HCT116 (cell line): ENCODE measurements at regions not wholly inside any gene's neighbourhood (a gene's known extent, or its start where the extent isn't known, plus 50 kb on each side); places are given as distances from the start of the nearest gene placed in this dataset.

Source experiments
- ATAC-seq: fragments of 200-7000 bp; cut with Tn5 transposase; 2 replicates; pipeline ENCODE4 v1.9.1; 2020; ENCODE audit warnings: mild to moderate bottlenecking, moderate library complexity
- BruUV-seq: library from RNA; stranded (reverse); fragments of 400-500 nt; replicated peaks from 2 replicates; lab custom pipeline; 2021; lab: Mats Ljungman, UMichigan
- CTCF ChIA-PET: fragments of 300-600 bp; sonication (Branson Sonifier 250); formaldehyde crosslinking; loops from one replicate; lab custom pipeline; 2021; ENCODE audit warnings: antibody characterized with exemption; lab: Charles Lee
- POLR2A ChIA-PET: fragments of 300-600, 350-600 bp; sonication (Branson Sonifier 250); formaldehyde crosslinking; loops from one replicate; lab custom pipeline; 2021; ENCODE audit warnings: antibody characterized with exemption; lab: Charles Lee
- RAD21 ChIA-PET, 2 experiments: fragments of 300-600 bp; sonication (Branson Sonifier 250); formaldehyde crosslinking; loops; one replicate each; lab custom pipeline; 2023; ENCODE audit warnings: low total read pairs in 2 of 2; ENCODE audit not compliant: uncharacterized antibody in 2 of 2, unreplicated experiment in 2 of 2, low non-redundant PET in 1 of 2; lab: Charles Lee
- DNase-seq: peaks from one replicate; pipeline ENCODE4 v3.0.0-alpha.2; 2010; ENCODE audit warnings: low read depth, low spot score
- H2AFZ ChIP-seq: fragments of 200-600 bp; shearing (Covaris generic), sonication (generic); 2 replicates; pipeline ENCODE4 v1.6.1; 2017; ENCODE audit warnings: low read depth, mixed run types, mixed read lengths, antibody characterized with exemption, low read length; ENCODE audit not compliant: poor library complexity, severe bottlenecking
- H3K27ac ChIP-seq: 2 replicates; pipeline ENCODE4 v1.5.1; 2012; ENCODE audit warnings: low read depth, low read length
- H3K27me3 ChIP-seq: fragments of 200-600 bp; sonication (generic); 2 replicates; pipeline ENCODE4 v1.6.1; 2016; ENCODE audit warnings: mixed run types, low read length, mixed read lengths; ENCODE audit not compliant: insufficient read depth
- H3K36me3 ChIP-seq, 2 experiments: fragments of 200-500 bp in 1 of 2; fragments of 200-600 bp in 1 of 2; sonication (Bioruptor generic) in 1 of 2; sonication (generic) in 1 of 2; 2 replicates each; pipeline versions ENCODE4 v1.5.1 to v1.6.1; 2014 to 2016; ENCODE audit warnings: low read length in 2 of 2, inconsistent platforms in 1 of 2, mixed read lengths in 1 of 2, mixed run types in 1 of 2; ENCODE audit not compliant: insufficient read depth in 2 of 2, control insufficient read depth in 1 of 2
- H3K4me1 ChIP-seq, 2 experiments: fragments of 200-600 bp in 1 of 2; sonication (generic) in 1 of 2; 2 replicates each; pipeline versions ENCODE4 v1.5.1 to v1.6.1; 2012 to 2017; ENCODE audit warnings: low read length in 2 of 2, inconsistent platforms in 1 of 2, mild to moderate bottlenecking in 1 of 2, mixed read lengths in 1 of 2, mixed run types in 1 of 2, moderate library complexity in 1 of 2; ENCODE audit not compliant: insufficient read depth in 2 of 2, control insufficient read depth in 1 of 2
- H3K4me2 ChIP-seq: fragments of 200-600 bp; sonication (generic); 2 replicates; pipeline ENCODE4 v1.6.1; 2017; ENCODE audit warnings: mixed run types, low read length, mixed read lengths
- H3K4me3 ChIP-seq, 2 experiments: fragments of 200-600 bp in 1 of 2; sonication (generic) in 1 of 2; replicated peaks in 1 of 2; 2 replicates each; pipeline ENCODE4 v1.5.1; 2011 to 2016; ENCODE audit warnings: low read length in 2 of 2, control low read depth in 1 of 2, low read depth in 1 of 2, mild to moderate bottlenecking in 1 of 2, mixed read lengths in 1 of 2, mixed run types in 1 of 2
- H3K79me2 ChIP-seq: fragments of 200-600 bp; sonication (generic); 2 replicates; pipeline ENCODE4 v1.6.1; 2017; ENCODE audit warnings: mild to moderate bottlenecking, mixed run types, low read length, moderate library complexity, mixed read lengths; ENCODE audit not compliant: insufficient read depth
- H3K9ac ChIP-seq: fragments of 200-600 bp; sonication (generic); 2 replicates; pipeline ENCODE4 v1.6.1; 2016; ENCODE audit warnings: low read length, mixed read lengths
- H3K9me2 ChIP-seq: fragments of 200-600 bp; sonication (generic), shearing (Covaris generic); 2 replicates; pipeline ENCODE4 v1.6.1; 2017; ENCODE audit warnings: mixed run types, mild to moderate bottlenecking, moderate library complexity; ENCODE audit not compliant: insufficient read depth
- H3K9me3 ChIP-seq, 2 experiments: fragments of 200-500 bp in 1 of 2; fragments of 200-600 bp in 1 of 2; sonication (Bioruptor generic) in 1 of 2; sonication (generic) in 1 of 2; 2 replicates each; pipeline ENCODE4 v1.6.1; 2014 to 2017; ENCODE audit warnings: low read length in 2 of 2, mixed read lengths in 2 of 2, inconsistent platforms in 1 of 2, low read depth in 1 of 2, mild to moderate bottlenecking in 1 of 2, mixed run types in 1 of 2, moderate library complexity in 1 of 2; ENCODE audit not compliant: control insufficient read depth in 1 of 2, insufficient read depth in 1 of 2
- H4K20me1 ChIP-seq: fragments of 200-600 bp; sonication (generic), shearing (Covaris generic); 2 replicates; pipeline ENCODE4 v1.6.1; 2017; ENCODE audit warnings: mixed run types, mild to moderate bottlenecking, moderate library complexity; ENCODE audit not compliant: insufficient read depth
- CBX3 ChIP-seq: IDR thresholded peaks from 2 replicates; pipeline ENCODE4 v1.6.1; 2012; ENCODE audit warnings: low read depth
- FOSL1 ChIP-seq: IDR thresholded peaks from 2 replicates; pipeline ENCODE4 v1.6.1; 2012; ENCODE audit warnings: low read depth
- SIN3A ChIP-seq: IDR thresholded peaks from 2 replicates; pipeline ENCODE4 v1.6.1; 2012; ENCODE audit warnings: low read depth
- ZBTB33 ChIP-seq: IDR thresholded peaks from 2 replicates; pipeline ENCODE4 v1.6.1; 2011; ENCODE audit warnings: mild to moderate bottlenecking, low read length, moderate library complexity; ENCODE audit not compliant: insufficient replicate concordance; ENCODE audit errors: extremely low read depth
- ZNF274 ChIP-seq: fragments of 200-500 bp; sonication (Bioruptor generic); IDR thresholded peaks from 2 replicates; pipeline ENCODE4 v1.6.1; 2014; ENCODE audit warnings: mild to moderate bottlenecking, low read depth, low read length, inconsistent platforms
- intact Hi-C: fragments of 100-400 bp; cut with micrococcal nuclease; formaldehyde crosslinking; loops from 2 replicates; pipeline ENCODE4 v1.10.0; 2022
- TF ChIP-seq, protein P1 (sequence below): IDR thresholded peaks from 2 replicates; pipeline ENCODE4 v1.6.1; 2012; ENCODE audit warnings: low read depth

GRCh38 chr10:110432084-110432483, 65.6 kb upstream of the DUSP5 start:
- Histone ChIP-seq H3K4me2 (peak overlapping the region; percentile 42), H2AFZ (peak overlapping the region; percentile 36)
- DNase-seq, result no peak

More at GRCh38 chr10:110432084-110432483, 65.6 kb upstream of the DUSP5 start:
- no peaks in the 10 kb centered on the region for H3K36me3 ChIP-seq
- no peak overlapping the region for H3K27ac ChIP-seq
- H3K4me3 ChIP-seq, result no peak overlapping the region
- POLR2A ChIA-PET, result interaction anchor here (1.3 kb wide), 1 partner anchor 10 kb away, joined by 5 read pairs; no protein-coding TSS in a partner anchor
- no peaks in the 10 kb centered on the region for H3K27me3 ChIP-seq
- H3K9ac ChIP-seq, result no peak overlapping the region
- ATAC-seq, result peak; percentile 37; the same call in 1 of the 2 replicates
- no peaks in the 10 kb centered on the region for H3K79me2 ChIP-seq
- no peaks in the 10 kb centered on the region for H4K20me1 ChIP-seq
- no TSS peak for BruUV-seq
- H3K9me2 ChIP-seq, result no peaks in the 10 kb centered on the region
- RAD21 ChIA-PET, result no interaction called here
- CTCF ChIA-PET, result no interaction called here
- intact Hi-C loops, result no loop called here
- peaks cover 0 to 5% of the 10 kb centered on the region in 2 experiments; a peak in 1 of 4 replicates for H3K9me3 ChIP-seq
- H3K4me1 ChIP-seq, result peaks cover 32 to 61% of the 10 kb centered on the region in 2 experiments
- TF ChIP-seq, protein P1, sequence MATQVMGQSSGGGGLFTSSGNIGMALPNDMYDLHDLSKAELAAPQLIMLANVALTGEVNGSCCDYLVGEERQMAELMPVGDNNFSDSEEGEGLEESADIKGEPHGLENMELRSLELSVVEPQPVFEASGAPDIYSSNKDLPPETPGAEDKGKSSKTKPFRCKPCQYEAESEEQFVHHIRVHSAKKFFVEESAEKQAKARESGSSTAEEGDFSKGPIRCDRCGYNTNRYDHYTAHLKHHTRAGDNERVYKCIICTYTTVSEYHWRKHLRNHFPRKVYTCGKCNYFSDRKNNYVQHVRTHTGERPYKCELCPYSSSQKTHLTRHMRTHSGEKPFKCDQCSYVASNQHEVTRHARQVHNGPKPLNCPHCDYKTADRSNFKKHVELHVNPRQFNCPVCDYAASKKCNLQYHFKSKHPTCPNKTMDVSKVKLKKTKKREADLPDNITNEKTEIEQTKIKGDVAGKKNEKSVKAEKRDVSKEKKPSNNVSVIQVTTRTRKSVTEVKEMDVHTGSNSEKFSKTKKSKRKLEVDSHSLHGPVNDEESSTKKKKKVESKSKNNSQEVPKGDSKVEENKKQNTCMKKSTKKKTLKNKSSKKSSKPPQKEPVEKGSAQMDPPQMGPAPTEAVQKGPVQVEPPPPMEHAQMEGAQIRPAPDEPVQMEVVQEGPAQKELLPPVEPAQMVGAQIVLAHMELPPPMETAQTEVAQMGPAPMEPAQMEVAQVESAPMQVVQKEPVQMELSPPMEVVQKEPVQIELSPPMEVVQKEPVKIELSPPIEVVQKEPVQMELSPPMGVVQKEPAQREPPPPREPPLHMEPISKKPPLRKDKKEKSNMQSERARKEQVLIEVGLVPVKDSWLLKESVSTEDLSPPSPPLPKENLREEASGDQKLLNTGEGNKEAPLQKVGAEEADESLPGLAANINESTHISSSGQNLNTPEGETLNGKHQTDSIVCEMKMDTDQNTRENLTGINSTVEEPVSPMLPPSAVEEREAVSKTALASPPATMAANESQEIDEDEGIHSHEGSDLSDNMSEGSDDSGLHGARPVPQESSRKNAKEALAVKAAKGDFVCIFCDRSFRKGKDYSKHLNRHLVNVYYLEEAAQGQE, result no peak
- TF ChIP-seq ZNF274 (no peak), FOSL1 (no peak), SIN3A (no peak), CBX3 (no peak), ZBTB33 (no peak)
